Fibroblast of peridontal ligament (primary cell): ENCODE measurements at regions not wholly inside any gene's neighbourhood (a gene's known extent, or its start where the extent isn't known, plus 50 kb on each side); places are given as distances from the start of the nearest gene placed in this dataset.

Experiments
- DNase-seq: peaks from one replicate; pipeline ENCODE4 v3.0.0-alpha.2; 2010; ENCODE audit errors: extremely low read depth

GRCh38 chr1:228848406-228848805 lies 113.1 kb downstream of the RHOU start:
- no peak for DNase-seq

GRCh38 chr1:228849011-228849541 lies 113.8 kb downstream of the RHOU start:
- DNase-seq = no peak

- DNase-seq = no peak
Observed at GRCh38 chr1:228850141-228851100, 115.1 kb downstream of the RHOU start.

- no peak for DNase-seq
Observed at GRCh38 chr1:228851193-228851592, 115.9 kb downstream of the RHOU start.

- DNase-seq = no peak
Observed at GRCh38 chr1:228851618-228852017, 116.3 kb downstream of the RHOU start.

GRCh38 chr1:228852024-228852423 lies 116.7 kb downstream of the RHOU start:
- no peak for DNase-seq

- DNase-seq = no peak
Observed at GRCh38 chr1:228852511-228853088, 117.3 kb downstream of the RHOU start.

GRCh38 chr1:228853191-228853590 lies 117.9 kb downstream of the RHOU start:
- no peak for DNase-seq

GRCh38 chr1:228853637-228854036 lies 118.4 kb downstream of the RHOU start:
- no peak for DNase-seq

GRCh38 chr1:228854907-228855306 lies 119.6 kb downstream of the RHOU start:
- no peak for DNase-seq

- DNase-seq = no peak
Observed at GRCh38 chr1:228857611-228858010, 122.3 kb downstream of the RHOU start.

GRCh38 chr1:228860911-228861831 lies 125.9 kb downstream of the RHOU start:
- DNase-seq = peak; percentile 7

- no peak for DNase-seq
Observed at GRCh38 chr1:228861832-228862180, 126.5 kb downstream of the RHOU start.

GRCh38 chr1:228862542-228863505 lies 127.5 kb downstream of the RHOU start:
- DNase-seq = no peak

- no peak for DNase-seq
Observed at GRCh38 chr1:228863776-228864175, 128.5 kb downstream of the RHOU start.

- no peak for DNase-seq
Observed at GRCh38 chr1:228865627-228866330, 130.5 kb downstream of the RHOU start.

- DNase-seq = no peak
Observed at GRCh38 chr1:228866468-228866867, 131.2 kb downstream of the RHOU start.

GRCh38 chr1:228867108-228867950 lies 132.1 kb downstream of the RHOU start:
- no peak for DNase-seq
